Gastroesophageal sphincter (tissue), 3 donors: ENCODE measurements at regions not wholly inside any gene's neighbourhood (a gene's known extent, or its start where the extent isn't known, plus 50 kb on each side); places are given as distances from the start of the nearest gene placed in this dataset.

Source experiments
- POLR2A ChIP-seq, 2 donors: fragments of 450-650 bp; IDR thresholded peaks; one replicate each; pipeline ENCODE4 v1.6.1; 2017; ENCODE audit warnings: antibody characterized with exemption in 2 of 2, mild to moderate bottlenecking in 2 of 2, moderate library complexity in 1 of 2
- TF ChIP-seq, protein P1 (sequence below), 4 experiments: fragments of 200-600 bp in 2 of 4; fragments of 450-650 bp in 2 of 4; sonication (generic) in 1 of 4; IDR thresholded peaks; one replicate each; pipeline ENCODE4 v1.5.1; 2017 to 2019; ENCODE audit warnings: antibody characterized with exemption in 4 of 4, mild to moderate bottlenecking in 2 of 4, moderate library complexity in 2 of 4

GRCh38 chr4:23202712-23203247, 510.0 kb downstream of the GBA3 start:
- TF ChIP-seq POLR2A (IDR thresholded peaks at IDR 0.05): no peak
- TF ChIP-seq, protein P1, sequence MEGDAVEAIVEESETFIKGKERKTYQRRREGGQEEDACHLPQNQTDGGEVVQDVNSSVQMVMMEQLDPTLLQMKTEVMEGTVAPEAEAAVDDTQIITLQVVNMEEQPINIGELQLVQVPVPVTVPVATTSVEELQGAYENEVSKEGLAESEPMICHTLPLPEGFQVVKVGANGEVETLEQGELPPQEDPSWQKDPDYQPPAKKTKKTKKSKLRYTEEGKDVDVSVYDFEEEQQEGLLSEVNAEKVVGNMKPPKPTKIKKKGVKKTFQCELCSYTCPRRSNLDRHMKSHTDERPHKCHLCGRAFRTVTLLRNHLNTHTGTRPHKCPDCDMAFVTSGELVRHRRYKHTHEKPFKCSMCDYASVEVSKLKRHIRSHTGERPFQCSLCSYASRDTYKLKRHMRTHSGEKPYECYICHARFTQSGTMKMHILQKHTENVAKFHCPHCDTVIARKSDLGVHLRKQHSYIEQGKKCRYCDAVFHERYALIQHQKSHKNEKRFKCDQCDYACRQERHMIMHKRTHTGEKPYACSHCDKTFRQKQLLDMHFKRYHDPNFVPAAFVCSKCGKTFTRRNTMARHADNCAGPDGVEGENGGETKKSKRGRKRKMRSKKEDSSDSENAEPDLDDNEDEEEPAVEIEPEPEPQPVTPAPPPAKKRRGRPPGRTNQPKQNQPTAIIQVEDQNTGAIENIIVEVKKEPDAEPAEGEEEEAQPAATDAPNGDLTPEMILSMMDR (IDR thresholded peaks at IDR 0.05): no peak
